Neural crest cell (in vitro differentiated cells): ENCODE measurements at regions not wholly inside any gene's neighbourhood (a gene's known extent, or its start where the extent isn't known, plus 50 kb on each side); places are given as distances from the start of the nearest gene placed in this dataset.

Source experiments
- DNase-seq: peaks from one replicate; pipeline ENCODE4 v3.0.0; 2021; ENCODE audit warnings: low read depth, mixed read lengths, low spot score
- H3K27ac Mint-ChIP-seq: one replicate; pipeline ENCODE4 v1.8.0; 2021; ENCODE audit warnings: mild to moderate bottlenecking, mixed read lengths; ENCODE audit not compliant: unreplicated experiment
- H3K27me3 Mint-ChIP-seq: 2 replicates; pipeline ENCODE4 v1.8.0; 2021; ENCODE audit warnings: low read depth, mild to moderate bottlenecking, mixed read lengths
- H3K36me3 Mint-ChIP-seq: 2 replicates; pipeline ENCODE4 v1.8.0; 2021; ENCODE audit warnings: low read depth, mild to moderate bottlenecking, mixed read lengths
- H3K4me1 Mint-ChIP-seq: 2 replicates; pipeline ENCODE4 v1.8.0; 2021; ENCODE audit warnings: mixed read lengths
- H3K4me3 Mint-ChIP-seq: one replicate; pipeline ENCODE4 v1.8.0; 2021; ENCODE audit warnings: mild to moderate bottlenecking, mixed read lengths
- H3K9me3 Mint-ChIP-seq: 2 replicates; pipeline ENCODE4 v1.8.0; 2021; ENCODE audit warnings: mixed read lengths
- CTCF ChIP-seq: fragments of 200-600 bp; sonication (generic); conservative IDR thresholded peaks from 2 replicates; pipeline ENCODE4 v1.5.0; 2021; ENCODE audit warnings: antibody characterized with exemption, mild to moderate bottlenecking

GRCh38 chr11:135069063-135069462 lies 657.0 kb upstream of the B3GAT1 start:
- Mint-ChIP-seq H3K27ac (no peak overlapping the region), H3K9me3 (peaks cover 2% of the 10 kb centered on the region), H3K4me1 (no peaks in the 10 kb centered on the region), H3K36me3 (no peaks in the 10 kb centered on the region), H3K27me3 (peaks cover 8% of the 10 kb centered on the region), H3K4me3 (no peak overlapping the region)
- no peak for TF ChIP-seq CTCF
- DNase-seq = no peak

- Mint-ChIP-seq H3K4me3 (no peak overlapping the region), H3K4me1 (no peaks in the 10 kb centered on the region), H3K9me3 (peaks cover 10% of the 10 kb centered on the region), H3K27ac (no peak overlapping the region), H3K36me3 (no peaks in the 10 kb centered on the region), H3K27me3 (peaks cover 30% of the 10 kb centered on the region)
- no peak for TF ChIP-seq CTCF
- no peak for DNase-seq
These were observed 651.0 kb upstream of the B3GAT1 start for GRCh38 chr11:135062994-135063393.

- no peak for TF ChIP-seq CTCF
- Mint-ChIP-seq H3K4me1 (no peaks in the 10 kb centered on the region), H3K27me3 (peaks cover 31% of the 10 kb centered on the region), H3K36me3 (no peaks in the 10 kb centered on the region), H3K9me3 (peaks cover 10% of the 10 kb centered on the region), H3K27ac (no peak overlapping the region), H3K4me3 (no peak overlapping the region)
- DNase-seq = no peak
These were observed 649.1 kb upstream of the B3GAT1 start for GRCh38 chr11:135061166-135061565.

GRCh38 chr11:135046986-135047385 lies 634.9 kb upstream of the B3GAT1 start:
- peaks cover 34% of the 10 kb centered on the region for H3K27me3 Mint-ChIP-seq
- H3K4me3 Mint-ChIP-seq = no peak overlapping the region
- H3K36me3 Mint-ChIP-seq = no peaks in the 10 kb centered on the region
- no peaks in the 10 kb centered on the region for H3K4me1 Mint-ChIP-seq
- no peak for DNase-seq
- H3K27ac Mint-ChIP-seq = no peak overlapping the region
- H3K9me3 Mint-ChIP-seq = no peaks in the 10 kb centered on the region
- no peak for TF ChIP-seq CTCF

- H3K27me3 Mint-ChIP-seq = peaks cover 29% of the 10 kb centered on the region
- no peaks in the 10 kb centered on the region for H3K36me3 Mint-ChIP-seq
- TF ChIP-seq CTCF = no peak
- H3K9me3 Mint-ChIP-seq = no peaks in the 10 kb centered on the region
- no peak overlapping the region for H3K4me3 Mint-ChIP-seq
- no peak overlapping the region for H3K27ac Mint-ChIP-seq
- no peaks in the 10 kb centered on the region for H3K4me1 Mint-ChIP-seq
- DNase-seq = no peak
These were observed 634.5 kb upstream of the B3GAT1 start for GRCh38 chr11:135046556-135046955.

- H3K36me3 Mint-ChIP-seq = no peaks in the 10 kb centered on the region
- TF ChIP-seq CTCF = no peak
- H3K27ac Mint-ChIP-seq = no peak overlapping the region
- no peaks in the 10 kb centered on the region for H3K4me1 Mint-ChIP-seq
- no peak overlapping the region for H3K4me3 Mint-ChIP-seq
- peaks cover 11% of the 10 kb centered on the region for H3K27me3 Mint-ChIP-seq
- no peak for DNase-seq
- H3K9me3 Mint-ChIP-seq = no peaks in the 10 kb centered on the region
These were observed 631.4 kb upstream of the B3GAT1 start for GRCh38 chr11:135043434-135043833.
